B cell (primary cell): ENCODE measurements at regions not wholly inside any gene's neighbourhood (a gene's known extent, or its start where the extent isn't known, plus 50 kb on each side); places are given as distances from the start of the nearest gene placed in this dataset.

ENCODE experiments used
- CTCF ChIP-seq: fragments of 200-600 bp; IDR thresholded peaks from one replicate; pipeline ENCODE4 v1.8.0; 2022; ENCODE audit warnings: antibody characterized with exemption, mild to moderate bottlenecking
- EZH2 ChIP-seq: IDR thresholded peaks from 2 replicates; pipeline ENCODE4 v1.6.1; 2012; ENCODE audit warnings: borderline replicate concordance, low read depth, mild to moderate bottlenecking, moderate library complexity, low read length; ENCODE audit not compliant: insufficient read depth, poor library complexity, severe bottlenecking

- TF ChIP-seq CTCF (no peak), EZH2 (no peak)
Observed at GRCh38 chr2:56715683-56716082, 531.9 kb downstream of the CCDC85A start.
